ENCODE measurements at regions not wholly inside any gene's neighbourhood (a gene's known extent, or its start where the extent isn't known, plus 50 kb on each side); places are given as distances from the start of the nearest gene placed in this dataset.

GRCh38 chr10:128431506-128431905 lies 305.3 kb upstream of the MKI67 start:
- Histone ChIP-seq H3K4me3 (ENCODE audit: low read depth in 1 of 3, low read length in 3 of 3) (no peak overlapping the region), H3K9ac (ENCODE audit: low read depth in 1 of 2, low read length in 2 of 2) (no peak overlapping the region), H3K36me3 (ENCODE audit: control insufficient read depth in 4 of 4, insufficient read depth in 3 of 4, low read depth in 1 of 4, low read length in 3 of 4) (no peaks in the 10 kb centered on the region), H3K27me3 (ENCODE audit: control insufficient read depth in 4 of 4, insufficient read depth in 4 of 4, low read length in 3 of 4) (peaks cover 0 to 5% (median 0%) of the 10 kb centered on the region in 4 donors), H3K27ac (ENCODE audit: low read depth in 1 of 2, low read length in 2 of 2) (no peak overlapping the region), H3K4me1 (ENCODE audit: control insufficient read depth in 4 of 4, insufficient read depth in 4 of 4, low read length in 3 of 4) (no peaks in the 10 kb centered on the region), H3K9me3 (ENCODE audit: control insufficient read depth in 4 of 4, low read length in 3 of 4) (no peaks in the 10 kb centered on the region)
- TF ChIP-seq GABPA (IDR thresholded peaks at IDR 0.05 in 1 of 2, conservative IDR thresholded peaks at IDR 0.05 in 1 of 2) (no peak), MAX (IDR thresholded peaks at IDR 0.05) (no peak), FOXA2 (IDR thresholded peaks at IDR 0.05) (no peak), NR2F2 (IDR thresholded peaks at IDR 0.05) (no peak), SP1 (IDR thresholded peaks at IDR 0.05) (no peak), CTCF (IDR thresholded peaks at IDR 0.05; ENCODE audit: low read depth, low read length, missing input control) (no peak), ZBTB33 (IDR thresholded peaks at IDR 0.05) (no peak), FOXA1 (IDR thresholded peaks at IDR 0.05) (no peak), YY1 (IDR thresholded peaks at IDR 0.05) (no peak), TAF1 (conservative IDR thresholded peaks at IDR 0.05) (no peak), EGR1 (IDR thresholded peaks at IDR 0.05; ENCODE audit: low read depth in 2 of 2) (no peak), HNF4G (IDR thresholded peaks at IDR 0.05) (no peak), ATF3 (IDR thresholded peaks at IDR 0.05) (no peak), RXRA (IDR thresholded peaks at IDR 0.05) (no peak), RAD21 (IDR thresholded peaks at IDR 0.05) (no peak), JUND (IDR thresholded peaks at IDR 0.05) (no peak), REST (IDR thresholded peaks at IDR 0.05) (no peak)
- WGBS: 80% methylated on average over 19 of the region's 19 CpGs
- no peak for DNase-seq (ENCODE audit: low spot score)

GRCh38 chr10:128432011-128432410 lies 305.8 kb upstream of the MKI67 start:
- Histone ChIP-seq H3K9ac (ENCODE audit: low read depth in 1 of 2, low read length in 2 of 2) (no peak overlapping the region), H3K27me3 (ENCODE audit: control insufficient read depth in 4 of 4, insufficient read depth in 4 of 4, low read length in 3 of 4) (peaks cover 0 to 4% (median 0%) of the 10 kb centered on the region in 4 donors), H3K9me3 (ENCODE audit: control insufficient read depth in 4 of 4, low read length in 3 of 4) (no peaks in the 10 kb centered on the region), H3K4me3 (ENCODE audit: low read depth in 1 of 3, low read length in 3 of 3) (no peak overlapping the region), H3K36me3 (ENCODE audit: control insufficient read depth in 4 of 4, insufficient read depth in 3 of 4, low read depth in 1 of 4, low read length in 3 of 4) (no peaks in the 10 kb centered on the region), H3K4me1 (ENCODE audit: control insufficient read depth in 4 of 4, insufficient read depth in 4 of 4, low read length in 3 of 4) (no peaks in the 10 kb centered on the region), H3K27ac (ENCODE audit: low read depth in 1 of 2, low read length in 2 of 2) (no peak overlapping the region)
- WGBS: 74% methylated on average over 7 of the region's 7 CpGs
- DNase-seq (ENCODE audit: low spot score): no peak
- no peak for TF ChIP-seq ZBTB33 (IDR thresholded peaks at IDR 0.05)
- no peak for TF ChIP-seq SP1 (IDR thresholded peaks at IDR 0.05)
- TF ChIP-seq NR2F2 (IDR thresholded peaks at IDR 0.05): no peak
- TF ChIP-seq FOXA2 (IDR thresholded peaks at IDR 0.05): no peak
- TF ChIP-seq HNF4G (IDR thresholded peaks at IDR 0.05): no peak
- TF ChIP-seq RXRA (IDR thresholded peaks at IDR 0.05): no peak
- no peak for TF ChIP-seq TAF1 (conservative IDR thresholded peaks at IDR 0.05)
- TF ChIP-seq MAX (IDR thresholded peaks at IDR 0.05): no peak
- no peak for TF ChIP-seq CTCF (IDR thresholded peaks at IDR 0.05; ENCODE audit: low read depth, low read length, missing input control)
- no peak for TF ChIP-seq HNF4A (conservative IDR thresholded peaks at IDR 0.05)

Measured in liver (tissue), 8 donors.